Retinal pigment epithelial cell (primary cell): ENCODE measurements at regions not wholly inside any gene's neighbourhood (a gene's known extent, or its start where the extent isn't known, plus 50 kb on each side); places are given as distances from the start of the nearest gene placed in this dataset.

Experiments used
- DNase-seq: peaks from one replicate; pipeline ENCODE4 v3.0.0-alpha.2; 2010; ENCODE audit warnings: low read depth
- H3K4me3 ChIP-seq: 2 replicates; pipeline ENCODE4 v1.5.1; 2011; ENCODE audit warnings: mild to moderate bottlenecking, low read length, control low read depth, moderate library complexity
- CTCF ChIP-seq: conservative IDR thresholded peaks from 2 replicates; pipeline ENCODE4 v1.5.1; 2011; ENCODE audit warnings: low read depth, low read length, control low read depth, inconsistent platforms

GRCh38 chr19:27689734-27690241 is 1523.2 kb downstream of the UQCRFS1 start:
- TF ChIP-seq CTCF, result no peak
- no peak for DNase-seq
- H3K4me3 ChIP-seq, result no peak overlapping the region

- no peak for TF ChIP-seq CTCF
- DNase-seq, result no peak
- no peak overlapping the region for H3K4me3 ChIP-seq
These were observed 1528.7 kb downstream of the UQCRFS1 start for GRCh38 chr19:27684293-27684692.

DNA sequence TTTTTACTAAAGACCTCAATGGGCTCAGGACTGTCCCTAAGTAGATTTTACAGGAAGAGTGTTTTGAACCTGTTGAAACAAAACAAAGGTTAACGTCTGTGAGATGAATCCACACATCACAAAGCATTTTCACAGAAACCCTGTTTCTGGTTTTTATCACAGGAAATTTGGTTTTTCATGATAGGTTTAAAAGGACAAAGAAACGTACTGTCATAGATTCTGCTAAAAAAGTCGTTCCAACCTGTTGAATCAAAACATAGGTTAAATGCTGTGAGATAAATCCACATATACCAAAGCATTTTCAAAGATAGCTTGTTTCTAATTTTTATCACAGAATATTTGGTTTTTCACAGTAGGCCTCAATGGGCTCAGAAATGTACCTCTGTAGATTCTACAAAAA is 1531.0 kb downstream of the UQCRFS1 start:
- no peak for TF ChIP-seq CTCF
- DNase-seq, result no peak
- no peak overlapping the region for H3K4me3 ChIP-seq

DNA sequence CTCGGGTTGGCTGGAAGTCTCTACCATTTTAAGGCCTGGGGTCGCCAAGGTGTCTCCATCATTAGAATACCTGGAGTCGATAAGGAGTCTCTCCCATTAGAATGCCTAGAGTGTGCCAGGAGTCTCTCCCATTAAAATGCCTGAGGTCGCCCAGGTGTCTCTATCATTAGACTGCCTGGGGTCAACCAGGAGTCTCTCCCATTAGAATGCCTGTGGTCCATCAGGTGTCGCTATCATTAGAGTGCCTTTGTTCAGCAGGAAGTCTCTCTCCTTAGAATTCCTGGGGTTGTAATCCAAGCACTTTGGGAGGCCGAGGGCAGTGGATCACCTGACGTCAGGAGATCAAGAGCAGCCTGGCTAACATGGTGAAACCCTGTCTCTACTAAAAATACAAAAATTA is 1533.0 kb downstream of the UQCRFS1 start:
- DNase-seq, result no peak
- no peak for TF ChIP-seq CTCF
- H3K4me3 ChIP-seq, result no peak overlapping the region

DNA sequence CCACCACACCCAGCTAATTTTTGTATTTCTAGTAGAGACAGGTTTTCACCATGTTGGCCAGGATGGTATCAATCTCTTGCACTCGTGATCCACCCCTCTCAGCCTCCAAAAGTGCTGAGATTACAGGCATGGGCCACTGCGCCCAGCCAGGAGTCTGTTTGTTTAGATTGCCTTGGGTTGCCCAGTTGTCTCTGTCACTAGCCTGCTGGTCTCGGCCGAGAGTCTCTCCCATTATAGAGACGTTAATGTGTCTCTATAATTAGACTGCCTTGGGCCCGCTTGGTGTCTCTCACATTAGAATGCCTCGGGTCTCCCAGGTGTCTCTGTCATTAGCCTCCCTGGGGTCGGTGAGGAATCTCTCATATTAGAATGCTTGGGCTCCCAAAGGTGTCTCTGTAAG is 1533.6 kb downstream of the UQCRFS1 start:
- H3K4me3 ChIP-seq, result no peak overlapping the region
- TF ChIP-seq CTCF, result no peak
- no peak for DNase-seq

DNA sequence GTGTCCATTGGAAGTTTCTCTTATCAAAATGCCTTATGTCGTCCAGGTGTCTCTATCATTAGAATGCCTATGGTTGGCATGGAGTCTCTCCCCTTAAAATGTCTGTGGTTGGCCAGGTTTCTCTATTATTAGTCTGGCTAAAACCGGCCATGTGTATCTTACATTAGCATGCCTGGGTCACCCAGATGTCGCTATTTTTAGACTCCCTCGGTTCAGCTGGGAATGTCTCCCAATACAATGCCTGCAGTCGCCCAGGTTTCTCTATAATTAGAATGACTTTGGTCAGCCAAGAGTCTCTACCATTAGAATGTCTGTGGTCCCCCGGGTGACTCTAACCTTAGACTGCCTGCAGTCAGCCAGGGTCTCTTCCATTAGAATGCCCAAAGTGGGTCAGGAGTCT is 1536.1 kb downstream of the UQCRFS1 start:
- DNase-seq, result no peak
- no peak overlapping the region for H3K4me3 ChIP-seq
- TF ChIP-seq CTCF, result no peak

GRCh38 chr19:27676334-27676733 is 1536.6 kb downstream of the UQCRFS1 start:
- DNase-seq, result no peak
- H3K4me3 ChIP-seq, result no peak overlapping the region
- no peak for TF ChIP-seq CTCF
